Right lobe of liver (tissue), 6 donors: ENCODE measurements at regions not wholly inside any gene's neighbourhood (a gene's known extent, or its start where the extent isn't known, plus 50 kb on each side); places are given as distances from the start of the nearest gene placed in this dataset.

ENCODE experiments used
- ATAC-seq, 4 donors: fragments of 200-7000 bp; cut with Tn5 transposase; one replicate each; pipeline ENCODE4 v1.9.1; 2020; ENCODE audit warnings: mild to moderate bottlenecking in 4 of 4, moderate library complexity in 4 of 4
- DNase-seq, 3 donors: peaks; one replicate each; pipeline ENCODE4 v3.0.0-alpha.2; 2020
- H3K27ac ChIP-seq, 3 donors: fragments of 200-600 bp; one replicate each; pipeline ENCODE4 v1.8.0; 2022
- H3K27me3 ChIP-seq, 2 donors: fragments of 200-600 bp; one replicate each; pipeline ENCODE4 v1.8.0; 2022
- H3K36me3 ChIP-seq, 4 donors: fragments of 200-600 bp; sonication (generic) in 1 of 4; one replicate each; pipeline versions ENCODE4 v1.5.1 to v1.8.0; 2017 to 2022; ENCODE audit warnings: control low read depth in 1 of 4
- H3K4me1 ChIP-seq, 4 donors: fragments of 200-600 bp; sonication (generic) in 1 of 4; one replicate each; pipeline versions ENCODE4 v1.5.1 to v1.8.0; 2017 to 2022; ENCODE audit warnings: control low read depth in 1 of 4
- H3K4me3 ChIP-seq, 3 donors: fragments of 200-600 bp; one replicate each; pipeline ENCODE4 v1.8.0; 2022
- H3K9me3 ChIP-seq, 4 donors: fragments of 200-600 bp; sonication (generic) in 1 of 4; one replicate each; pipeline versions ENCODE4 v1.5.1 to v1.8.0; 2017 to 2022; ENCODE audit warnings: control low read depth in 1 of 4
- POLR2A ChIP-seq: fragments of 450-650 bp; IDR thresholded peaks from one replicate; pipeline ENCODE4 v1.6.1; 2017; ENCODE audit warnings: antibody characterized with exemption, mild to moderate bottlenecking
- WGBS: methylation state at CpG from one replicate; pipeline ENCODE4 v1.1.6; 2018; ENCODE audit warnings: low coverage, low lambda C conversion rate; ENCODE audit not compliant: insufficient coverage; ENCODE audit errors: missing lambda C conversion rate; 5-methylcytosine and 5-hydroxymethylcytosine counted together
- intact Hi-C, 2 donors: fragments of 100-400 bp; cut with DNase I; formaldehyde crosslinking; loops; one replicate each; pipeline versions ENCODE4 v1.11.2 to v1.14.1; 2022
- TF ChIP-seq, protein P1 (sequence below), 4 donors: fragments of 200-600 bp in 3 of 4; fragments of 450-650 bp in 1 of 4; IDR thresholded peaks; one replicate each; pipeline versions ENCODE4 v1.5.1 to v1.8.0; 2016 to 2022; ENCODE audit warnings: antibody characterized with exemption in 4 of 4, mild to moderate bottlenecking in 2 of 4
- donor health status: DM: no; HTN: yes; CAD: no.
- donor health status: DM: no; HTN: no; CAD: no.
- donor health status: DM: no; HTN: no; CAD: no.
- donor health status: DM: no; HTN: yes; CAD: no.
- donor health status: DM: no; HTN: yes; CAD: no.

DNA sequence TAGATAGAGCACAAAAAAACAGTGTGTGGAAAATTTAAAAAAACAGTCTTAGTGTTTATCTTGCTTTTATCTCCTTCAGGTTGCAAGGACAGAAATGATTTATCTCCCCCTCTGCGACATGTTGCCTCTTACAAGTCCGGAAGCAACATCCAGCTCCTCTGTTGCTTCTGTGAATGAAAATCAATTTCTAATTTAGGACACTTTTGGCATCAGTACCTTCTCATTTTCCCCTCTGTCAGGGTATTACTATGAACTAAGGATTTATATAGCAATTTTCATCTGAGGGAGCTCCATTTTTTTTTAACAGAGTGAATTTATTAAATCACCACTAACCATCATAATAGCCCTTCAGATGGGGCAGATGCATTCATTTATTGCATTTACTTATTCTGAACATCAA is 116.6 kb upstream of the PLXNC1 start:
- TF ChIP-seq, protein P1, sequence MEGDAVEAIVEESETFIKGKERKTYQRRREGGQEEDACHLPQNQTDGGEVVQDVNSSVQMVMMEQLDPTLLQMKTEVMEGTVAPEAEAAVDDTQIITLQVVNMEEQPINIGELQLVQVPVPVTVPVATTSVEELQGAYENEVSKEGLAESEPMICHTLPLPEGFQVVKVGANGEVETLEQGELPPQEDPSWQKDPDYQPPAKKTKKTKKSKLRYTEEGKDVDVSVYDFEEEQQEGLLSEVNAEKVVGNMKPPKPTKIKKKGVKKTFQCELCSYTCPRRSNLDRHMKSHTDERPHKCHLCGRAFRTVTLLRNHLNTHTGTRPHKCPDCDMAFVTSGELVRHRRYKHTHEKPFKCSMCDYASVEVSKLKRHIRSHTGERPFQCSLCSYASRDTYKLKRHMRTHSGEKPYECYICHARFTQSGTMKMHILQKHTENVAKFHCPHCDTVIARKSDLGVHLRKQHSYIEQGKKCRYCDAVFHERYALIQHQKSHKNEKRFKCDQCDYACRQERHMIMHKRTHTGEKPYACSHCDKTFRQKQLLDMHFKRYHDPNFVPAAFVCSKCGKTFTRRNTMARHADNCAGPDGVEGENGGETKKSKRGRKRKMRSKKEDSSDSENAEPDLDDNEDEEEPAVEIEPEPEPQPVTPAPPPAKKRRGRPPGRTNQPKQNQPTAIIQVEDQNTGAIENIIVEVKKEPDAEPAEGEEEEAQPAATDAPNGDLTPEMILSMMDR (IDR thresholded peaks at IDR 0.05): no peak
- no peak for TF ChIP-seq POLR2A
- H3K4me3 ChIP-seq: no peak overlapping the region
- no peak overlapping the region for H3K27ac ChIP-seq
- 80% methylated on average over 2 of the region's 2 CpGs for WGBS
- intact Hi-C loops: no loop called here
- H3K9me3 ChIP-seq: no peaks in the 10 kb centered on the region
- H3K4me1 ChIP-seq: no peaks in the 10 kb centered on the region
- DNase-seq: no peak
- H3K27me3 ChIP-seq: no peaks in the 10 kb centered on the region
- H3K36me3 ChIP-seq: no peaks in the 10 kb centered on the region
- ATAC-seq: no peak

GRCh38 chr12:94032368-94032767 is 116.0 kb upstream of the PLXNC1 start:
- H3K9me3 ChIP-seq: no peaks in the 10 kb centered on the region
- TF ChIP-seq POLR2A: no peak
- TF ChIP-seq, protein P1 (IDR thresholded peaks at IDR 0.05): no peak

GRCh38 chr12:94033101-94033500 is 115.3 kb upstream of the PLXNC1 start:
- DNase-seq: no peak
- H3K4me3 ChIP-seq: no peak overlapping the region
- no peak for TF ChIP-seq POLR2A
- TF ChIP-seq, protein P1 (IDR thresholded peaks at IDR 0.05): no peak
- no peaks in the 10 kb centered on the region for H3K4me1 ChIP-seq
- H3K36me3 ChIP-seq: no peaks in the 10 kb centered on the region
- ATAC-seq: no peak
- intact Hi-C loops: no loop called here
- no peaks in the 10 kb centered on the region for H3K9me3 ChIP-seq
- no peaks in the 10 kb centered on the region for H3K27me3 ChIP-seq
- WGBS: 49% methylated on average over 5 of the region's 5 CpGs
- no peak overlapping the region for H3K27ac ChIP-seq

More at GRCh38 chr12:94032368-94032767, 116.0 kb upstream of the PLXNC1 start:
- Histone ChIP-seq H3K27me3 (no peaks in the 10 kb centered on the region), H3K4me1 (no peaks in the 10 kb centered on the region), H3K27ac (no peak overlapping the region), H3K36me3 (no peaks in the 10 kb centered on the region), H3K4me3 (no peak overlapping the region)
- DNase-seq (no peak), ATAC-seq (peak in 1 of 4 donors; percentile 58)
- WGBS: 37% methylated on average over 2 of the region's 2 CpGs
- intact Hi-C loops: no loop called here

- no peak for DNase-seq
Measured at GRCh38 chr12:94033784-94034183, 114.6 kb upstream of the PLXNC1 start.

More at GRCh38 chr12:94033784-94034183, 114.6 kb upstream of the PLXNC1 start:
- no peak overlapping the region for H3K4me3 ChIP-seq
- H3K9me3 ChIP-seq: no peaks in the 10 kb centered on the region
- no peak overlapping the region for H3K27ac ChIP-seq
- no peaks in the 10 kb centered on the region for H3K36me3 ChIP-seq
- H3K4me1 ChIP-seq: no peaks in the 10 kb centered on the region
- no peak for ATAC-seq
- TF ChIP-seq, protein P1 (IDR thresholded peaks at IDR 0.05): no peak
- no peak for TF ChIP-seq POLR2A
- H3K27me3 ChIP-seq: no peaks in the 10 kb centered on the region
- intact Hi-C loops: no loop called here
